ENCODE measurements at regions not wholly inside any gene's neighbourhood (a gene's known extent, or its start where the extent isn't known, plus 50 kb on each side); places are given as distances from the start of the nearest gene placed in this dataset.

- no peak overlapping the region for H3K4me3 ChIP-seq
- intact Hi-C loops (cut with DNase I) = no loop called here
- H3K27ac ChIP-seq = no peak overlapping the region
- H3K27me3 ChIP-seq = no peaks in the 10 kb centered on the region
- no peak for DNase-seq (ENCODE audit: extremely low spot score in 2 of 2)
- H3K9me3 ChIP-seq = no peaks in the 10 kb centered on the region
- H3K4me1 ChIP-seq = no peaks in the 10 kb centered on the region
- TF ChIP-seq POLR2A (IDR thresholded peaks at IDR 0.05) = no peak
- TF ChIP-seq CTCF (IDR thresholded peaks at IDR 0.05) = no peak
- no peak for TF ChIP-seq POLR2AphosphoS5 (IDR thresholded peaks at IDR 0.05; ENCODE audit: insufficient read depth in 1 of 2, low read depth in 1 of 2)
- H3K36me3 ChIP-seq = no peaks in the 10 kb centered on the region
These were observed 225.4 kb upstream of the PDE3A start for GRCh38 chr12:20142956-20143355.

GRCh38 chr12:20144341-20144740 is 224.0 kb upstream of the PDE3A start:
- TF ChIP-seq POLR2AphosphoS5 (IDR thresholded peaks at IDR 0.05; ENCODE audit: insufficient read depth in 1 of 2, low read depth in 1 of 2) (no peak), POLR2A (IDR thresholded peaks at IDR 0.05) (no peak)
- intact Hi-C loops (cut with DNase I) = no loop called here
- H3K36me3 ChIP-seq = no peaks in the 10 kb centered on the region
- no peak overlapping the region for H3K27ac ChIP-seq
- H3K9me3 ChIP-seq = no peaks in the 10 kb centered on the region
- no peak overlapping the region for H3K4me3 ChIP-seq
- no peak for DNase-seq (ENCODE audit: extremely low spot score in 2 of 2)
- no peaks in the 10 kb centered on the region for H3K27me3 ChIP-seq
- no peaks in the 10 kb centered on the region for H3K4me1 ChIP-seq

GRCh38 chr12:20148241-20148640 is 220.1 kb upstream of the PDE3A start:
- Histone ChIP-seq H3K9me3 (no peaks in the 10 kb centered on the region), H3K4me1 (no peaks in the 10 kb centered on the region), H3K27ac (no peak overlapping the region), H3K27me3 (no peaks in the 10 kb centered on the region), H3K36me3 (no peaks in the 10 kb centered on the region), H3K4me3 (no peak overlapping the region)
- no peak for TF ChIP-seq CTCF (IDR thresholded peaks at IDR 0.05)
- TF ChIP-seq POLR2A (IDR thresholded peaks at IDR 0.05) = no peak
- no peak for TF ChIP-seq POLR2AphosphoS5 (IDR thresholded peaks at IDR 0.05; ENCODE audit: insufficient read depth in 1 of 2, low read depth in 1 of 2)
- intact Hi-C loops (cut with DNase I) = no loop called here
- no peak for DNase-seq (ENCODE audit: extremely low spot score in 2 of 2)

- H3K27ac ChIP-seq = no peak overlapping the region
- intact Hi-C loops (cut with DNase I) = no loop called here
- no peaks in the 10 kb centered on the region for H3K9me3 ChIP-seq
- H3K27me3 ChIP-seq = no peaks in the 10 kb centered on the region
- no peaks in the 10 kb centered on the region for H3K36me3 ChIP-seq
- H3K4me3 ChIP-seq = no peak overlapping the region
- DNase-seq (ENCODE audit: extremely low spot score in 2 of 2) = no peak
- no peak for TF ChIP-seq CTCF (IDR thresholded peaks at IDR 0.05)
- TF ChIP-seq POLR2AphosphoS5 (IDR thresholded peaks at IDR 0.05; ENCODE audit: insufficient read depth in 1 of 2, low read depth in 1 of 2) = no peak
- TF ChIP-seq POLR2A (IDR thresholded peaks at IDR 0.05) = no peak
- no peaks in the 10 kb centered on the region for H3K4me1 ChIP-seq
These were observed 217.4 kb upstream of the PDE3A start for GRCh38 chr12:20150835-20151422.

GRCh38 chr12:20154052-20154451 is 214.3 kb upstream of the PDE3A start:
- Histone ChIP-seq H3K36me3 (no peaks in the 10 kb centered on the region), H3K9me3 (no peaks in the 10 kb centered on the region), H3K4me1 (no peaks in the 10 kb centered on the region), H3K4me3 (no peak overlapping the region), H3K27ac (no peak overlapping the region), H3K27me3 (no peaks in the 10 kb centered on the region)
- intact Hi-C loops (cut with DNase I) = no loop called here
- TF ChIP-seq POLR2A (IDR thresholded peaks at IDR 0.05) (no peak), CTCF (IDR thresholded peaks at IDR 0.05) (no peak), POLR2AphosphoS5 (IDR thresholded peaks at IDR 0.05; ENCODE audit: insufficient read depth in 1 of 2, low read depth in 1 of 2) (no peak)
- DNase-seq (ENCODE audit: extremely low spot score in 2 of 2) = no peak
